Keratinocyte (primary cell): ENCODE measurements at regions not wholly inside any gene's neighbourhood (a gene's known extent, or its start where the extent isn't known, plus 50 kb on each side); places are given as distances from the start of the nearest gene placed in this dataset.

ENCODE experiments used
- DNase-seq: peaks from one replicate; pipeline ENCODE4 v3.0.0-alpha.2; 2011; ENCODE audit warnings: low read depth, missing footprints, low spot score
- FAIRE-seq: peaks from 2 replicates; lab custom pipeline; 2011; peaks lifted over from hg19 to GRCh38; lab: Jason Lieb, UNC
- H2AFZ ChIP-seq: 2 replicates; pipeline ENCODE4 v1.6.0; 2012; ENCODE audit warnings: low read length, control low read depth, inconsistent platforms; ENCODE audit not compliant: control insufficient read depth
- H3K27ac ChIP-seq: 2 replicates; pipeline ENCODE4 v1.5.1; 2011; ENCODE audit warnings: low read length; ENCODE audit not compliant: control insufficient read depth, insufficient read depth
- H3K27me3 ChIP-seq: 3 replicates; pipeline ENCODE4 v1.6.0; 2011; ENCODE audit warnings: low read length; ENCODE audit not compliant: control insufficient read depth, insufficient read depth; ENCODE audit errors: extremely low read depth
- H3K36me3 ChIP-seq, 2 experiments: 2 replicates in 1 of 2; 3 replicates in 1 of 2; pipeline ENCODE4 v1.5.1; 2011; ENCODE audit warnings: low read length in 2 of 2, mild to moderate bottlenecking in 1 of 2; ENCODE audit not compliant: control insufficient read depth in 2 of 2, insufficient read depth in 2 of 2; ENCODE audit errors: extremely low read depth in 1 of 2
- H3K4me1 ChIP-seq: 3 replicates; pipeline ENCODE4 v1.5.1; 2011; ENCODE audit warnings: low read length; ENCODE audit not compliant: control insufficient read depth, insufficient read depth; ENCODE audit errors: extremely low read depth
- H3K4me2 ChIP-seq: 3 replicates; pipeline ENCODE4 v1.6.0; 2011; ENCODE audit warnings: low read depth, low read length; ENCODE audit not compliant: control insufficient read depth, insufficient read depth; ENCODE audit errors: extremely low read depth
- H3K4me3 ChIP-seq, 3 experiments: fragments of 200-600 bp in 1 of 3; sonication (generic) in 1 of 3; 2 replicates in 2 of 3; 3 replicates in 1 of 3; pipeline ENCODE4 v1.5.1; 2011 to 2016; ENCODE audit warnings: low read length in 3 of 3, mild to moderate bottlenecking in 3 of 3, control low read depth in 2 of 3, inconsistent platforms in 1 of 3, low read depth in 1 of 3, mixed read lengths in 1 of 3, mixed run types in 1 of 3, moderate library complexity in 1 of 3; ENCODE audit not compliant: control insufficient read depth in 2 of 3, insufficient read depth in 2 of 3; ENCODE audit errors: extremely low read depth in 1 of 3
- H3K79me2 ChIP-seq: 2 replicates; pipeline ENCODE4 v1.6.0; 2012; ENCODE audit warnings: low read length; ENCODE audit not compliant: control insufficient read depth, insufficient read depth
- H3K9ac ChIP-seq: 3 replicates; pipeline ENCODE4 v1.6.0; 2011; ENCODE audit warnings: low read length; ENCODE audit not compliant: control insufficient read depth, insufficient read depth; ENCODE audit errors: extremely low read depth
- H3K9me1 ChIP-seq: 3 replicates; pipeline ENCODE4 v1.6.0; 2011; ENCODE audit warnings: low read length; ENCODE audit not compliant: control insufficient read depth, insufficient read depth; ENCODE audit errors: extremely low read depth
- H3K9me3 ChIP-seq: 2 replicates; pipeline ENCODE4 v1.5.1; 2012; ENCODE audit warnings: low read depth, low read length; ENCODE audit not compliant: control insufficient read depth
- H4K20me1 ChIP-seq: 3 replicates; pipeline ENCODE4 v1.6.0; 2011; ENCODE audit warnings: low read length; ENCODE audit not compliant: control insufficient read depth, insufficient read depth; ENCODE audit errors: extremely low read depth
- CTCF ChIP-seq, 3 experiments: IDR thresholded peaks in 1 of 3; conservative IDR thresholded peaks in 1 of 3; optimal IDR thresholded peaks in 1 of 3; 2 replicates in 2 of 3; 3 replicates in 1 of 3; pipeline versions ENCODE3 to v1.5.1; 2011; ENCODE audit warnings: low read length in 3 of 3, mild to moderate bottlenecking in 3 of 3, moderate library complexity in 2 of 3, control low read depth in 1 of 3, inconsistent platforms in 1 of 3; ENCODE audit not compliant: insufficient read depth in 2 of 3; ENCODE audit errors: extremely low read depth in 1 of 3
- EZH2 ChIP-seq: IDR thresholded peaks from one replicate; pipeline ENCODE4 v1.6.1; 2012; ENCODE audit warnings: inconsistent platforms, mild to moderate bottlenecking, low read length, moderate library complexity
- dilution Hi-C: fragments of 300-500 bp; cut with MboI; formaldehyde crosslinking; loops from one replicate; pipeline ENCODE4 v1.7.0; 2020; ENCODE audit warnings: low sequenced_read_pairs; ENCODE audit not compliant: extremely low pct_ligation_motif_present

GRCh38 chr2:9790702-9791225, 52.5 kb upstream of the TAF1B start:
- H3K4me2 ChIP-seq, result no peak overlapping the region
- H4K20me1 ChIP-seq, result no peaks in the 10 kb centered on the region
- FAIRE-seq, result no peak
- H3K9ac ChIP-seq, result no peak overlapping the region
- no peaks in the 10 kb centered on the region for H3K79me2 ChIP-seq
- H3K27ac ChIP-seq, result no peak overlapping the region
- H2AFZ ChIP-seq, result no peak overlapping the region
- dilution Hi-C loops, result no loop called here
- no peak for DNase-seq
- no peaks in the 10 kb centered on the region for H3K36me3 ChIP-seq
- H3K9me3 ChIP-seq, result no peaks in the 10 kb centered on the region
- no peaks in the 10 kb centered on the region for H3K9me1 ChIP-seq
- H3K4me3 ChIP-seq, result no peak overlapping the region
- no peaks in the 10 kb centered on the region for H3K4me1 ChIP-seq
- no peaks in the 10 kb centered on the region for H3K27me3 ChIP-seq
- no peak for TF ChIP-seq EZH2
- no peak for TF ChIP-seq CTCF (optimal IDR thresholded peaks at IDR 0.05 in 1 of 3, IDR thresholded peaks at IDR 0.05 in 1 of 3, conservative IDR thresholded peaks at IDR 0.05 in 1 of 3; ENCODE audit: extremely low read depth in 1 of 3, insufficient read depth in 2 of 3, low read length in 3 of 3)

GRCh38 chr2:9791711-9792110, 51.6 kb upstream of the TAF1B start:
- Histone ChIP-seq H3K4me3 (no peak overlapping the region), H3K27ac (no peak overlapping the region), H3K9ac (no peak overlapping the region), H3K4me1 (no peaks in the 10 kb centered on the region), H3K79me2 (no peaks in the 10 kb centered on the region), H3K9me1 (no peaks in the 10 kb centered on the region), H4K20me1 (no peaks in the 10 kb centered on the region), H3K36me3 (no peaks in the 10 kb centered on the region), H3K4me2 (no peak overlapping the region), H2AFZ (no peak overlapping the region), H3K9me3 (no peaks in the 10 kb centered on the region), H3K27me3 (no peaks in the 10 kb centered on the region)
- FAIRE-seq (no peak), DNase-seq (no peak)
- no peak for TF ChIP-seq EZH2
- TF ChIP-seq CTCF (optimal IDR thresholded peaks at IDR 0.05 in 1 of 3, IDR thresholded peaks at IDR 0.05 in 1 of 3, conservative IDR thresholded peaks at IDR 0.05 in 1 of 3; ENCODE audit: extremely low read depth in 1 of 3, insufficient read depth in 2 of 3, low read length in 3 of 3), result no peak
- dilution Hi-C loops, result no loop called here
